ENCODE measurements at regions not wholly inside any gene's neighbourhood (a gene's known extent, or its start where the extent isn't known, plus 50 kb on each side); places are given as distances from the start of the nearest gene placed in this dataset.
"Not testable (repeated sequence)": the region's sequence is repeated elsewhere in the genome, so short reads cannot be mapped to it uniquely, and the experiment has no call there.

- H3K27ac ChIP-seq (ENCODE audit: low read depth, low read length, poor library complexity, severe bottlenecking); H3K79me2 ChIP-seq (ENCODE audit: insufficient read depth, low read length); H3F3A ChIP-seq (ENCODE audit: insufficient read depth, low read length); H3K9me3 ChIP-seq (ENCODE audit: low read length); H3K9ac ChIP-seq (ENCODE audit: low read length); H3K27me3 ChIP-seq (ENCODE audit: insufficient read depth, low read length); H2AFZ ChIP-seq (ENCODE audit: low read length); H3K4me3 ChIP-seq (ENCODE audit: low read depth, low read length, poor library complexity, severe bottlenecking); H3K4me2 ChIP-seq (ENCODE audit: low read length); H3K4me1 ChIP-seq (ENCODE audit: insufficient read depth, low read length, severe bottlenecking); H3K9me2 ChIP-seq (ENCODE audit: low read depth, low read length); H4K20me1 ChIP-seq (ENCODE audit: insufficient read depth, low read length); H3K36me3 ChIP-seq (ENCODE audit: insufficient read depth, low read length): not testable (repeated sequence)
These were observed 54.9 kb upstream of the NBPF12 start for GRCh38 chr1:146883190-146883589.

- not testable (repeated sequence) for H3K79me2 ChIP-seq (ENCODE audit: insufficient read depth, low read length); H3K27ac ChIP-seq (ENCODE audit: low read depth, low read length, poor library complexity, severe bottlenecking); H3K27me3 ChIP-seq (ENCODE audit: insufficient read depth, low read length); H3K4me1 ChIP-seq (ENCODE audit: insufficient read depth, low read length, severe bottlenecking); H3K9me3 ChIP-seq (ENCODE audit: low read length); H4K20me1 ChIP-seq (ENCODE audit: insufficient read depth, low read length); H3K36me3 ChIP-seq (ENCODE audit: insufficient read depth, low read length); H3K9ac ChIP-seq (ENCODE audit: low read length); H3K9me2 ChIP-seq (ENCODE audit: low read depth, low read length); H3K4me2 ChIP-seq (ENCODE audit: low read length); H2AFZ ChIP-seq (ENCODE audit: low read length); H3K4me3 ChIP-seq (ENCODE audit: low read depth, low read length, poor library complexity, severe bottlenecking); H3F3A ChIP-seq (ENCODE audit: insufficient read depth, low read length)
These were observed 57.0 kb upstream of the NBPF12 start for GRCh38 chr1:146881096-146881495.

GRCh38 chr1:146863799-146864319, 74.3 kb upstream of the NBPF12 start:
- not testable (repeated sequence) for H3K36me3 ChIP-seq (ENCODE audit: insufficient read depth, low read length); H3K4me1 ChIP-seq (ENCODE audit: insufficient read depth, low read length, severe bottlenecking); H2AFZ ChIP-seq (ENCODE audit: low read length); H3K9me2 ChIP-seq (ENCODE audit: low read depth, low read length); H3K4me3 ChIP-seq (ENCODE audit: low read depth, low read length, poor library complexity, severe bottlenecking); H3K27ac ChIP-seq (ENCODE audit: low read depth, low read length, poor library complexity, severe bottlenecking); H3K27me3 ChIP-seq (ENCODE audit: insufficient read depth, low read length); H3K9ac ChIP-seq (ENCODE audit: low read length); H3F3A ChIP-seq (ENCODE audit: insufficient read depth, low read length); H4K20me1 ChIP-seq (ENCODE audit: insufficient read depth, low read length); H3K79me2 ChIP-seq (ENCODE audit: insufficient read depth, low read length); H3K4me2 ChIP-seq (ENCODE audit: low read length); H3K9me3 ChIP-seq (ENCODE audit: low read length)

- H3K4me2 ChIP-seq (ENCODE audit: low read length); H4K20me1 ChIP-seq (ENCODE audit: insufficient read depth, low read length); H3F3A ChIP-seq (ENCODE audit: insufficient read depth, low read length); H3K27ac ChIP-seq (ENCODE audit: low read depth, low read length, poor library complexity, severe bottlenecking); H3K9me2 ChIP-seq (ENCODE audit: low read depth, low read length); H3K9me3 ChIP-seq (ENCODE audit: low read length); H2AFZ ChIP-seq (ENCODE audit: low read length); H3K9ac ChIP-seq (ENCODE audit: low read length); H3K79me2 ChIP-seq (ENCODE audit: insufficient read depth, low read length); H3K27me3 ChIP-seq (ENCODE audit: insufficient read depth, low read length); H3K36me3 ChIP-seq (ENCODE audit: insufficient read depth, low read length); H3K4me3 ChIP-seq (ENCODE audit: low read depth, low read length, poor library complexity, severe bottlenecking); H3K4me1 ChIP-seq (ENCODE audit: insufficient read depth, low read length, severe bottlenecking): not testable (repeated sequence)
These were observed 85.0 kb upstream of the NBPF12 start for GRCh38 chr1:146853147-146853546.

GRCh38 chr1:146850352-146850889, 87.7 kb upstream of the NBPF12 start:
- H3F3A ChIP-seq (ENCODE audit: insufficient read depth, low read length); H3K9me2 ChIP-seq (ENCODE audit: low read depth, low read length); H3K79me2 ChIP-seq (ENCODE audit: insufficient read depth, low read length); H3K9me3 ChIP-seq (ENCODE audit: low read length); H3K27ac ChIP-seq (ENCODE audit: low read depth, low read length, poor library complexity, severe bottlenecking); H4K20me1 ChIP-seq (ENCODE audit: insufficient read depth, low read length); H3K36me3 ChIP-seq (ENCODE audit: insufficient read depth, low read length); H3K27me3 ChIP-seq (ENCODE audit: insufficient read depth, low read length); H3K4me1 ChIP-seq (ENCODE audit: insufficient read depth, low read length, severe bottlenecking); H3K4me3 ChIP-seq (ENCODE audit: low read depth, low read length, poor library complexity, severe bottlenecking); H3K9ac ChIP-seq (ENCODE audit: low read length); H2AFZ ChIP-seq (ENCODE audit: low read length); H3K4me2 ChIP-seq (ENCODE audit: low read length): not testable (repeated sequence)

GRCh38 chr1:146838725-146839124, 99.4 kb upstream of the NBPF12 start:
- not testable (repeated sequence) for H3K4me3 ChIP-seq (ENCODE audit: low read depth, low read length, poor library complexity, severe bottlenecking)

GRCh38 chr1:146826957-146827356, 111.2 kb upstream of the NBPF12 start:
- H3K36me3 ChIP-seq (ENCODE audit: insufficient read depth, low read length); H3K9ac ChIP-seq (ENCODE audit: low read length); H3F3A ChIP-seq (ENCODE audit: insufficient read depth, low read length); H3K4me3 ChIP-seq (ENCODE audit: low read depth, low read length, poor library complexity, severe bottlenecking); H3K9me3 ChIP-seq (ENCODE audit: low read length); H4K20me1 ChIP-seq (ENCODE audit: insufficient read depth, low read length); H3K79me2 ChIP-seq (ENCODE audit: insufficient read depth, low read length); H3K27ac ChIP-seq (ENCODE audit: low read depth, low read length, poor library complexity, severe bottlenecking); H2AFZ ChIP-seq (ENCODE audit: low read length); H3K4me2 ChIP-seq (ENCODE audit: low read length); H3K27me3 ChIP-seq (ENCODE audit: insufficient read depth, low read length); H3K4me1 ChIP-seq (ENCODE audit: insufficient read depth, low read length, severe bottlenecking); H3K9me2 ChIP-seq (ENCODE audit: low read depth, low read length): not testable (repeated sequence)

More at GRCh38 chr1:146838725-146839124, 99.4 kb upstream of the NBPF12 start:
- H2AFZ ChIP-seq (ENCODE audit: low read length); H3K79me2 ChIP-seq (ENCODE audit: insufficient read depth, low read length); H3K9ac ChIP-seq (ENCODE audit: low read length); H3K9me2 ChIP-seq (ENCODE audit: low read depth, low read length); H3K4me1 ChIP-seq (ENCODE audit: insufficient read depth, low read length, severe bottlenecking); H3K27ac ChIP-seq (ENCODE audit: low read depth, low read length, poor library complexity, severe bottlenecking); H4K20me1 ChIP-seq (ENCODE audit: insufficient read depth, low read length); H3K4me2 ChIP-seq (ENCODE audit: low read length); H3K36me3 ChIP-seq (ENCODE audit: insufficient read depth, low read length); H3K27me3 ChIP-seq (ENCODE audit: insufficient read depth, low read length); H3K9me3 ChIP-seq (ENCODE audit: low read length); H3F3A ChIP-seq (ENCODE audit: insufficient read depth, low read length): not testable (repeated sequence)

- not testable (repeated sequence) for H3K4me3 ChIP-seq (ENCODE audit: low read depth, low read length, poor library complexity, severe bottlenecking); H3K27me3 ChIP-seq (ENCODE audit: insufficient read depth, low read length); H3K36me3 ChIP-seq (ENCODE audit: insufficient read depth, low read length); H3K4me1 ChIP-seq (ENCODE audit: insufficient read depth, low read length, severe bottlenecking); H3K9me2 ChIP-seq (ENCODE audit: low read depth, low read length); H3F3A ChIP-seq (ENCODE audit: insufficient read depth, low read length); H3K27ac ChIP-seq (ENCODE audit: low read depth, low read length, poor library complexity, severe bottlenecking); H3K9me3 ChIP-seq (ENCODE audit: low read length); H2AFZ ChIP-seq (ENCODE audit: low read length); H4K20me1 ChIP-seq (ENCODE audit: insufficient read depth, low read length); H3K4me2 ChIP-seq (ENCODE audit: low read length); H3K9ac ChIP-seq (ENCODE audit: low read length); H3K79me2 ChIP-seq (ENCODE audit: insufficient read depth, low read length)
These were observed 143.9 kb upstream of the NBPF12 start for GRCh38 chr1:146794236-146794635.
